Sigmoid colon (tissue), 3 donors: ENCODE measurements at regions not wholly inside any gene's neighbourhood (a gene's known extent, or its start where the extent isn't known, plus 50 kb on each side); places are given as distances from the start of the nearest gene placed in this dataset.

Experiments
- CTCF ChIP-seq, 4 experiments: fragments of 450-650 bp in 3 of 4; fragments of 200-600 bp in 1 of 4; IDR thresholded peaks; one replicate each; pipeline ENCODE4 v1.5.1; 2016 to 2019; ENCODE audit warnings: antibody characterized with exemption in 4 of 4, mild to moderate bottlenecking in 3 of 4, moderate library complexity in 2 of 4
- POLR2A ChIP-seq, 2 donors: fragments of 450-650 bp; IDR thresholded peaks; one replicate each; pipeline ENCODE4 v1.6.1; 2016; ENCODE audit warnings: antibody characterized with exemption in 2 of 2, mild to moderate bottlenecking in 2 of 2, moderate library complexity in 2 of 2

- no peak for TF ChIP-seq POLR2A (IDR thresholded peaks at IDR 0.05)
- no peak for TF ChIP-seq CTCF (IDR thresholded peaks at IDR 0.05)
These were observed 198.6 kb downstream of the SIPA1L2 start for GRCh38 chr1:232431326-232431725.
